ENCODE measurements at regions not wholly inside any gene's neighbourhood (a gene's known extent, or its start where the extent isn't known, plus 50 kb on each side); places are given as distances from the start of the nearest gene placed in this dataset.
A peak's percentile ranks its signal among the peaks of the same experiment; 100 is the strongest.

GRCh38 chr21:17455028-17455353, 57.9 kb upstream of the CXADR start:
- no peak overlapping the region for H3K4me3 ChIP-seq (ENCODE audit: low read depth, low read length)
- in situ Hi-C loops (cut with HindIII; ENCODE audit: low sequenced_read_pairs), result no loop called here
- DNase-seq (ENCODE audit: low read depth, low spot score), result no peak
- TF ChIP-seq CTCF (IDR thresholded peaks at IDR 0.05; ENCODE audit: low read depth, low read length), result no peak

DNA sequence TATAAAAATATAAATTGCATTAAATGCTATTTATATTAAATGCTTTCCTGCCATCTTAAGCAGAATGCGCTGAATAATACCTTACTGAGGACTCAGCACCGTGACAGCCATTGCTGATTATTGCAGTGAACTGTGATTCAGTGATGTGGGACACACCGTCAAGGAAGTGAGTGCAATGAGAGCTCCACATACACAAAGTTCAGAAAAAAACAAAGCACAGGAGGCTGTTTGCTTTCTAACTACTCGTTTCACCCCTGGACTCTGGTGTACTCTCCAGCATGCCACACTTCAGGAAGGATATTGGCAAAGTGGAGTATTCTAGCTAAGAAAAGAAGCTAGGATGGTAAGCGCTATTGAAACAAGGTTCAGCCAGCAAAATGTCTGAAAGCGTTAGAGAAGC, 57.4 kb upstream of the CXADR start:
- in situ Hi-C loops (cut with HindIII; ENCODE audit: low sequenced_read_pairs), result no loop called here
- no peak overlapping the region for H3K4me3 ChIP-seq (ENCODE audit: low read depth, low read length)
- no peak for TF ChIP-seq CTCF (IDR thresholded peaks at IDR 0.05; ENCODE audit: low read depth, low read length)
- DNase-seq (ENCODE audit: low read depth, low spot score), result no peak

- no peak overlapping the region for H3K4me3 ChIP-seq (ENCODE audit: low read depth, low read length)
- TF ChIP-seq CTCF (IDR thresholded peaks at IDR 0.05; ENCODE audit: low read depth, low read length), result no peak
- DNase-seq (ENCODE audit: low read depth, low spot score), result no peak
- in situ Hi-C loops (cut with HindIII; ENCODE audit: low sequenced_read_pairs), result no loop called here
Observed at GRCh38 chr21:17458279-17458678, 54.6 kb upstream of the CXADR start.

- no peak overlapping the region for H3K4me3 ChIP-seq (ENCODE audit: low read depth, low read length)
- no peak for DNase-seq (ENCODE audit: low read depth, low spot score)
- TF ChIP-seq CTCF (IDR thresholded peaks at IDR 0.05; ENCODE audit: low read depth, low read length), result no peak
- in situ Hi-C loops (cut with HindIII; ENCODE audit: low sequenced_read_pairs), result no loop called here
Observed at GRCh38 chr21:17460094-17460493, 52.7 kb upstream of the CXADR start.

GRCh38 chr21:17461014-17461413, 51.8 kb upstream of the CXADR start:
- TF ChIP-seq CTCF (IDR thresholded peaks at IDR 0.05; ENCODE audit: low read depth, low read length), result no peak
- in situ Hi-C loops (cut with HindIII; ENCODE audit: low sequenced_read_pairs), result no loop called here
- no peak overlapping the region for H3K4me3 ChIP-seq (ENCODE audit: low read depth, low read length)
- DNase-seq (ENCODE audit: low read depth, low spot score), result peak; percentile 81

DNA sequence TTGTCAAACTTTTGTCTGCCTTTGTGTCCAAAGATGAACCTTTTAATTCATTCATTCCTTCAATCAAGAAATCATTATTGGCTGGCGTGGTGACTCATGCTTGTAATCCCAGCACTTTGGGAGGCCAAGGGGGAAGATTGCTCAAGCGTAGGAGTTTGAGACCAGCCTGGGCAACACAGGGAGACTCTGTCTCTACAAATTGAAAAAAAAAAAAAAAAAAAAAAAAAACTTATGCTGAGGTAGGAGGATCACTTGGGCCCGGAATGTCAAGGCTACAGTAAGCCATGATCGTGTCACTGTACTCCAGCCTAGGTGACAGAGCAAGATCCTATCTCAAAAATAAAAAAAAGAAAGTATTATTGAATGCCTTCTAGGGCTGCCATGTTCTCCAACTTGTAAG, 51.3 kb upstream of the CXADR start:
- in situ Hi-C loops (cut with HindIII; ENCODE audit: low sequenced_read_pairs), result no loop called here
- TF ChIP-seq CTCF (IDR thresholded peaks at IDR 0.05; ENCODE audit: low read depth, low read length), result no peak
- H3K4me3 ChIP-seq (ENCODE audit: low read depth, low read length), result no peak overlapping the region
- DNase-seq (ENCODE audit: low read depth, low spot score), result peak; percentile 12

Data from astrocyte of the spinal cord (primary cell).